Endothelial cell of umbilical vein (primary cell): ENCODE measurements at regions not wholly inside any gene's neighbourhood (a gene's known extent, or its start where the extent isn't known, plus 50 kb on each side); places are given as distances from the start of the nearest gene placed in this dataset.

Experiments used
- BruUV-seq: library from RNA; stranded (reverse); fragments of 400-500 nt; replicated peaks from 2 replicates; lab custom pipeline; 2021; lab: Mats Ljungman, UMichigan
- CTCF ChIA-PET: fragments of 300-600, 350-600 bp; sonication (Branson Sonifier 250); formaldehyde crosslinking; loops from one replicate; lab custom pipeline; 2021; ENCODE audit warnings: antibody characterized with exemption, inconsistent platforms; lab: Charles Lee
- POLR2A ChIA-PET: fragments of 300-600, 350-600 bp; sonication (Branson Sonifier 250); formaldehyde crosslinking; loops from one replicate; lab custom pipeline; 2021; ENCODE audit warnings: antibody characterized with exemption, inconsistent platforms; lab: Charles Lee
- DNase-seq: peaks from one replicate; pipeline ENCODE4 v3.0.0-alpha.2; 2011; ENCODE audit warnings: low read depth, low spot score
- FAIRE-seq: peaks from 2 replicates; lab custom pipeline; 2011; peaks lifted over from hg19 to GRCh38; lab: Jason Lieb, UNC
- H2AFZ ChIP-seq: 2 replicates; pipeline ENCODE4 v1.6.0; 2012; ENCODE audit warnings: low read depth, low read length, control low read depth, inconsistent platforms
- H3K27ac ChIP-seq: 2 replicates; pipeline ENCODE4 v1.5.1; 2011; ENCODE audit warnings: low read depth, mild to moderate bottlenecking, control low read depth, low read length, moderate library complexity; ENCODE audit not compliant: insufficient read depth
- H3K27me3 ChIP-seq, 2 experiments: 2 replicates each; pipeline versions ENCODE4 v1.6.0 to v1.6.1; 2011; ENCODE audit warnings: low read length in 2 of 2, mixed read lengths in 1 of 2; ENCODE audit not compliant: control insufficient read depth in 2 of 2, insufficient read depth in 2 of 2
- H3K36me3 ChIP-seq, 2 experiments: 2 replicates in 1 of 2; 3 replicates in 1 of 2; pipeline ENCODE4 v1.5.1; 2011; ENCODE audit warnings: low read length in 2 of 2, mild to moderate bottlenecking in 1 of 2, moderate library complexity in 1 of 2; ENCODE audit not compliant: control insufficient read depth in 2 of 2, insufficient read depth in 2 of 2; ENCODE audit errors: extremely low read depth in 1 of 2
- H3K4me1 ChIP-seq: 3 replicates; pipeline ENCODE4 v1.5.1; 2011; ENCODE audit warnings: mild to moderate bottlenecking, low read length; ENCODE audit not compliant: control insufficient read depth, insufficient read depth; ENCODE audit errors: extremely low read depth
- H3K4me2 ChIP-seq: 2 replicates; pipeline ENCODE4 v1.6.1; 2011; ENCODE audit warnings: low read length, control low read depth, mixed read lengths; ENCODE audit not compliant: insufficient read depth
- H3K4me3 ChIP-seq, 3 experiments: fragments of 200-600 bp in 1 of 3; sonication (generic), shearing (Covaris generic) in 1 of 3; replicated peaks in 1 of 3; 2 replicates each; pipeline ENCODE4 v1.5.1; 2011 to 2016; ENCODE audit warnings: control low read depth in 3 of 3, low read length in 3 of 3, mild to moderate bottlenecking in 2 of 3, inconsistent platforms in 1 of 3, low read depth in 1 of 3, moderate library complexity in 1 of 3; ENCODE audit not compliant: insufficient read depth in 1 of 3
- H3K79me2 ChIP-seq: 2 replicates; pipeline ENCODE4 v1.6.0; 2012; ENCODE audit warnings: low read length, inconsistent platforms; ENCODE audit not compliant: control insufficient read depth, insufficient read depth
- H3K9ac ChIP-seq: replicated peaks from 2 replicates; pipeline ENCODE3; 2011; ENCODE audit warnings: low read length, control low read depth; ENCODE audit not compliant: insufficient read depth; ENCODE audit errors: extremely low read depth
- H3K9me1 ChIP-seq: replicated peaks from 3 replicates; pipeline ENCODE4 v1.6.0; 2011; ENCODE audit warnings: mild to moderate bottlenecking, low read length; ENCODE audit not compliant: control insufficient read depth, insufficient read depth; ENCODE audit errors: extremely low read depth
- H3K9me3 ChIP-seq: replicated peaks from 2 replicates; pipeline ENCODE4 v1.5.1; 2012; ENCODE audit warnings: low read length, inconsistent platforms; ENCODE audit not compliant: control insufficient read depth, insufficient read depth
- H4K20me1 ChIP-seq: replicated peaks from 2 replicates; pipeline ENCODE3; 2011; ENCODE audit warnings: mild to moderate bottlenecking, low read length; ENCODE audit not compliant: control insufficient read depth, insufficient read depth; ENCODE audit errors: extremely low read depth
- CTCF ChIP-seq, 2 donors: IDR thresholded peaks; 1 replicate in 1 of 2; 2 replicates in 1 of 2; pipeline ENCODE4 v1.5.1; 2011; ENCODE audit warnings: low read length in 2 of 2, mild to moderate bottlenecking in 2 of 2, moderate library complexity in 2 of 2, control low read depth in 1 of 2, inconsistent platforms in 1 of 2, low read depth in 1 of 2; ENCODE audit not compliant: insufficient read depth in 1 of 2; ENCODE audit errors: extremely low read depth in 1 of 2
- EZH2 ChIP-seq: IDR thresholded peaks from 2 replicates; pipeline ENCODE4 v1.6.1; 2012; ENCODE audit warnings: borderline replicate concordance, low read depth, mild to moderate bottlenecking, moderate library complexity, low read length, inconsistent platforms; ENCODE audit not compliant: severe bottlenecking
- FOS ChIP-seq: IDR thresholded peaks from 2 replicates; pipeline ENCODE4 v1.6.1; 2011; ENCODE audit warnings: mild to moderate bottlenecking, low read length, moderate library complexity, borderline replicate concordance; ENCODE audit not compliant: insufficient read depth
- GATA2 ChIP-seq: IDR thresholded peaks from 2 replicates; pipeline ENCODE4 v1.7.0; 2011; ENCODE audit warnings: low read depth, mild to moderate bottlenecking, moderate library complexity, mixed read lengths, low read length; ENCODE audit not compliant: insufficient read length, insufficient read depth
- JUN ChIP-seq: IDR thresholded peaks from 2 replicates; pipeline ENCODE4 v1.6.1; 2011; ENCODE audit warnings: borderline replicate concordance, low read depth; ENCODE audit not compliant: insufficient read length, insufficient read depth
- MYC ChIP-seq: IDR thresholded peaks from one replicate; pipeline ENCODE4 v1.6.1; 2011; ENCODE audit warnings: mild to moderate bottlenecking, low read depth, low read length
- POLR2A ChIP-seq: IDR thresholded peaks from 2 replicates; pipeline ENCODE4 v1.6.1; 2012; ENCODE audit warnings: low read depth, mild to moderate bottlenecking, control low read depth, low read length
- POLR2AphosphoS5 ChIP-seq: IDR thresholded peaks from 2 replicates; pipeline ENCODE4 v1.6.1; 2012; ENCODE audit warnings: low read depth, mild to moderate bottlenecking, control low read depth, low read length, moderate library complexity; ENCODE audit not compliant: insufficient read depth
- dilution Hi-C: fragments of 300-500 bp; cut with MboI; formaldehyde crosslinking; loops from one replicate; pipeline ENCODE4 v1.15.0; 2019; ENCODE audit warnings: low sequenced_read_pairs; ENCODE audit not compliant: extremely low pct_ligation_motif_present
- intact Hi-C: fragments of 100-400 bp; cut with micrococcal nuclease; formaldehyde crosslinking; loops from one replicate; pipeline ENCODE4 v1.10.0; 2022
- TF ChIP-seq, protein P1 (sequence below): IDR thresholded peaks from 2 replicates; pipeline ENCODE4 v1.6.1; 2011; ENCODE audit not compliant: insufficient read depth, insufficient read length

DNA sequence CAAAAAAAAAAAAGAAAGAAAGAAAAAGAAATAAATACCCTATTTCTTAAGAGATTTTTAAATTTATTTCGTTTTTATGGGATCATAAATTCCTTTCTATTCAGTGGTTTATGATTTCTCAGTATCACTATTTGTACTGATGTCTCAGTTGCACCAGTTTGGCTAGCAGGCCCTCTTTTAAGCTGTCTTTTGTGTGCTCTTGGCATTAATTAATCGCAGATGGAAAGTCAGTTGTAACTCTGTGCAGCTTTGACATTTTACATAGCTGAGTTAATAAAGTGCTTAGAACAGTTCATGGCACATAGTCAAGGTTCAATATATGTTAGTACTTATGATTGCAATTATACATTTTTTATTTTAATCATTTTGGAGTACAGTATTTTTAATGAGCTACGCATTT is 123.7 kb upstream of the NUDT6 start:
- DNase-seq, result no peak
- BruUV-seq, result no TSS peak
- Histone ChIP-seq H3K4me2 (no peak overlapping the region), H3K9ac (no peak overlapping the region), H4K20me1 (no peaks in the 10 kb centered on the region), H3K9me3 (no peaks in the 10 kb centered on the region), H3K79me2 (no peaks in the 10 kb centered on the region), H3K27ac (no peak overlapping the region), H3K4me3 (no peak overlapping the region), H3K9me1 (no peaks in the 10 kb centered on the region), H3K36me3 (no peaks in the 10 kb centered on the region), H3K4me1 (no peaks in the 10 kb centered on the region), H3K27me3 (no peaks in the 10 kb centered on the region), H2AFZ (no peak overlapping the region)
- FAIRE-seq, result no peak
- POLR2A ChIA-PET, result no interaction called here
- CTCF ChIA-PET, result no interaction called here
- dilution Hi-C loops, result no loop called here
- no peak for TF ChIP-seq FOS
- TF ChIP-seq JUN, result no peak
- TF ChIP-seq POLR2A, result no peak
- TF ChIP-seq CTCF (IDR thresholded peaks at IDR 0.05; ENCODE audit: extremely low read depth in 1 of 2, insufficient read depth in 1 of 2, low read depth in 1 of 2, low read length in 2 of 2), result no peak
- no peak for TF ChIP-seq GATA2
- TF ChIP-seq MYC, result no peak
- TF ChIP-seq, protein P1, sequence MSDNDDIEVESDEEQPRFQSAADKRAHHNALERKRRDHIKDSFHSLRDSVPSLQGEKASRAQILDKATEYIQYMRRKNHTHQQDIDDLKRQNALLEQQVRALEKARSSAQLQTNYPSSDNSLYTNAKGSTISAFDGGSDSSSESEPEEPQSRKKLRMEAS, result no peak
- no peak for TF ChIP-seq POLR2AphosphoS5
- no peak for TF ChIP-seq EZH2
- intact Hi-C loops, result no loop called here
